OCI-LY7 (cell line): ENCODE measurements at regions not wholly inside any gene's neighbourhood (a gene's known extent, or its start where the extent isn't known, plus 50 kb on each side); places are given as distances from the start of the nearest gene placed in this dataset.

Source experiments
- CTCF ChIP-seq: fragments of 200-600 bp; sonication (generic); conservative IDR thresholded peaks from 2 replicates; pipeline ENCODE4 v1.5.1; 2014; ENCODE audit warnings: mild to moderate bottlenecking, antibody characterized with exemption, low read length, moderate library complexity, mixed read lengths
- EZH2phosphoT487 ChIP-seq: fragments of 200-600 bp; sonication (generic); IDR thresholded peaks from 2 replicates; pipeline ENCODE4 v1.6.1; 2018; ENCODE audit warnings: low read depth, borderline replicate concordance, mild to moderate bottlenecking, mixed run types, antibody characterized with exemption, low read length, moderate library complexity, mixed read lengths

- TF ChIP-seq CTCF (no peak), EZH2phosphoT487 (no peak)
These were observed 67.8 kb upstream of the CITED2 start for GRCh38 chr6:139442188-139442671.
